IPS-NIHi7 (cell line): ENCODE measurements at regions not wholly inside any gene's neighbourhood (a gene's known extent, or its start where the extent isn't known, plus 50 kb on each side); places are given as distances from the start of the nearest gene placed in this dataset.
"Not testable (repeated sequence)": the region's sequence is repeated elsewhere in the genome, so short reads cannot be mapped to it uniquely, and the experiment has no call there.

Source experiments
- DNase-seq: peaks from one replicate; pipeline ENCODE4 v3.0.0; 2012; ENCODE audit warnings: mixed read lengths; ENCODE audit errors: extremely low spot score

DNA sequence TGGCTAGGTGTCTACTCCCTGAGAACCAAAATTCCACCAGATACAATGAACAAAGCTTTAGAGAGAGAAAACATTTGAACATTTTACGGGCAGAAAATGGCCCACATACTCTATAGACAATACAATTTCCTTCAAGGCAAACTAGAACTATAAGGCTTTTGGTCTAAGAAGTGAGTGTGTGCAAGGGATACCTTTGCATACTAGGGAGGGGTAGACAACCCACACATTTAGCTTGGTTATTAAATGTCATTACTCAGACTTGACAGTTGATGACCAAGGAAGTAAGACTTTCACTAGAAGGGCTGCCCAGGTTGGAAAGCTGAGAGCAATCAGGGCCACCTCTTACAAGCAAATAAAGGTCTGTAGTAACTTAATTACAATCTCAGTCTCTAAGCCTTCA lies 64.0 kb upstream of the PLEKHM1 start:
- DNase-seq: not testable (repeated sequence)

DNA sequence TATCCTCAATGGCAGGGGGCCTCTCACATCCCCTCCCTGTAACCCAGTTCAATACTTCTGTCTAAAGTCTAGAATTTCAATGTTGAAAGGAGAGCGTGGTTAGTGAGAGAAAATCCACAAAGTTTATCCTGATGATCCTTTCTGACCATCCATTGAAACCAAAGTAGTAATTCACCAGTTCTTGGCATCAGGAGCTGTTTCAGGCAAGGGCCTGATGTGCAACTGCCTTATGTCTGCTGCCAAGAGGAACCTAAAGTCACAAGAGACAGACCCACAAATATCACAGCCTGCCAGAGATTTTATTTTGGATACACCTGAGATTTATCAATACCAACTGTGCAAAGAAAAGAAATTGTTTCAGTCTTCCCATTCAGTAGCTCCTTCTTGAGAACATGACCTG lies 68.3 kb upstream of the PLEKHM1 start:
- not testable (repeated sequence) for DNase-seq

DNA sequence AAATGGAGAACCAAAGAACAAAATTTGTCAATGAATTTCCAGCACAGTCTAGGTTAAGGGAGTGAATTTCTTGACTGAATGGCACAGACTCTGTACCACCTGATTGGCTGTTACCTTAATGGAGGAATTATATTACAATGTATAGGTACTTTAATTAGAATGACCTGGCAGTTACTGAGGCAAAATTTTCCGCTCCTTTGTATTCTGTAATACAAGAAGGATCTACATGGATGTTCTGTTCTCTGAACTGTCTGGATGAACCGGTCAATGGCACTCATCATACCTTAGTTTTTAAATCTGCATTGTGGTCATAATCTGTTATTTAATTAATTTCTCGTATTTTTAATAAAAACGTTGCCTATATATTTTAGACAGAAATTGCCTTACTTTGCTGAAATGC lies 72.3 kb upstream of the PLEKHM1 start:
- DNase-seq: not testable (repeated sequence)

DNA sequence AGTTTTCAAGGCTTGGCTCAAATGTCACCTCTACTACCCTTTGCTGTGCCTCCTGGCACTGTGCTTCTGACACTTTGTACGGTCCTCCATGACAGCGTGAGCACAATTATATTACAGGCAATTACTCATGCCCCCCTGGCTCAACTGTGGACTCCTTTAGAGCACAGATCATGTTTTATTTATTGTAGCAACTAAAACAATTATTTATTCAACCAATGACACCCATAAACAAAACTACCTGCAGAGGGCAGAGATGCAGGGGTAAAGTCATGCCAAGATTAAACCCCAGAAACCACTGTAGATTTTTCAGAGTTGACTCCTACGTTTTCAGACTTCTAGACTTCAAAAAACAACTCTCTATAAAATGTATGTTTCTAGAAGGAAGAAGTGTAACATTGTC lies 72.8 kb upstream of the PLEKHM1 start:
- DNase-seq: not testable (repeated sequence)

DNA sequence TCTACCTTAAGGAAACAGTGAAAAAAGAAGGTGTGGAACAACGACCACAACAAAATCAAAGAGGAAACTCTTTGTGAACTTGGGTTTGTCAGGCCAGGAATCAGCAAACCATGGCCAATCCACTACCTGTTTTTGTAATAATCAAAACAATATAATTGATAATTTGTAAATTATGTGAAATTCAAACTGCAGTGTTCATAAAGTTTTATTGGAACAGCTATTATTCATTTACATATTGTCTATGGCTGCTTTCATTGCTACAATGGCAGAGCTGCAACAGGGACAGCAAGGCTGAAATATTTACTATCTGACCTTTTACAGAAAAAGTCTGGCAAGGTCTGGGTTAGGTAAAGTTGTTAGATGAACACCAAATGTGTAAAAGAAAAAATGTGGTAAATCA lies 77.8 kb upstream of the PLEKHM1 start:
- DNase-seq: not testable (repeated sequence)

DNA sequence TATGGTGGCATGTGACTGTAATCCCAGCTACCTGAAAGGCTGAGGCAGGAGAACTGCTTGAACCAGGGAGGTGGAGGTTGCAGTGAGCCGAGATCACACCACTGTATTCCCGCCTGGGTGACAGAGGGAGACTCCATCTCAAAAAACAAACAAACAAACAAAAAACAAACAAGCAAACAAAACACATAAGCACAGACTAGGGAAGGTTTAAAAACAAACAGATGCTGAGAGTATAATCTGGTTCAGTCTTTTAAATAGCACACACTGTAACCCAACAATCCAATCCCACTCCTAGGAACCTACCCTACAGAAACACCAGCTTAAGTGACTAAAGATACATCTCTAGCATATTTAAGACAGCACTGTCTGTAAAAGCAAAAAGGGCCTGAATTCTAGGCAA lies 82.8 kb upstream of the PLEKHM1 start:
- DNase-seq: peak; percentile 0

DNA sequence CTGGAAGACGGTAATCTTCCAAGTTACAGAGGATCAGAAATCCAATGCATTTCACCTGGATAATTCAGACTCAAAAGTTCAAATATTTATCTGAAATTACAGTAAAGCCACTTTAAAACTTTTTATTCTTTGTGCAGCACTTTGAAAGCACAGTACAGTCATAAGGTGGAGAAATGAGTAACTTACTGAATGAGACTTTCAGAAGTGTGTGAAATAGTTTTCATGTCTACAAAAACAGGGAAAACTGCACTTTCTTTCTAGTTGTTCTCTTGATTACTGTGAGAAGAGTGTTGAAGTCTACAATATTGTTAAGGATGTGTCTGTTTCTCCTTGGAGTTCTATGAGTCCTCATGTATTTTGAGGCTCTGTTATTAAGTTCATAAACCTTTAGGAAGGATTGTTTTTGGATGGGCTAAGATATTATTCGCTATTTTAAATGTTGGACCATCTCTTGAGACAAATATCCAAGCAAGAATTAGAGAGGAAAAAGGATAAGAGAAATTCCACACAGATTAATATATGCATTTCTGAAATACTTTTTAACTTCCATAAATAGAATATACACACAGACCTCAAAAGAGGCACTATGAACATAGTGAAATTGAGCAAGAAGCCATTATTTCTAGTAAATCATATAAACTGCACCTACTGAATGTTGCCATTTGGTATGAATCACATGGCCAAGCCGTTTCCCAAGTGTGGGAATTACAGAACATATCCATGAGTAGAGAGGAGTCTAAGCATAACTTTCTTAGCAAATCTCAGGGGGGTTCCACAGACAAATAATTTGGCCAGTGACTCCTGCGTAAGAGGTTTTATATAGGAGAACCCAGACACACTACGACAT lies 83.6 kb upstream of the PLEKHM1 start:
- no peak for DNase-seq

DNA sequence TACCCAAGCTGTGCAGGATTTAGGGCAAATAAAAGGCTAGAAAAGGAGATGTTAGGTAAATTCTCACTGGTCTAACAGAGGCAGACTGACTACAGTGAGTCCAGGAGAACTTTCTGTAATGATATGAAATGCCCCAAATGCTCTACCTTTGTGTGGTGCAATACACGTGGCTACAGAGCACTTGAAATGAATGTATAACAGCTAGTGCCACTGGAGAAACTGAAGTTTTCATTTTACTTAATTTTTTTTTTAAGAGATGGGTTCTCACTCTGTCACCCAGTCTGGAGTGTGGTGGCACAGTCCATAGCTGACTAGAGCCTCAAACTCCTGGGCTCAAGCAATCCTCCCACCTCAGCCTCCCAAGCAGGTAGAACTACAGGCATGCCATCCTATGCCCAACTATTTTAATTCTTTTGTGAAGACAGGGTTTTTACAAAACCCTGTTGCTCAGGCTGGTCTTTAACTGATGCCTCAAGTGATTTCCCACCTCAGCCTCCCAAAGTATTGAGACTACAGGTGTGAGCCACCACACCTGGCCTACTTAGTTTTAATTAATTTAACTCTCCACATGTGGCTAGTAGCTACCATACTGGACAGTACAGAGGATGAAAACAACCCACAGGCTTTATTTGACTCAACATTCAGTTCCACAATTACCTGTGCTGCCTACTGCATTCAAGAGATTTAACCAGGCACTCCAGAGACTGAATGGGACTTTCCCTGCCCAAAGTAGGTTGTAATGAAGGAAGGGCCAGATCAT lies 84.8 kb upstream of the PLEKHM1 start:
- DNase-seq: peak; percentile 0

DNA sequence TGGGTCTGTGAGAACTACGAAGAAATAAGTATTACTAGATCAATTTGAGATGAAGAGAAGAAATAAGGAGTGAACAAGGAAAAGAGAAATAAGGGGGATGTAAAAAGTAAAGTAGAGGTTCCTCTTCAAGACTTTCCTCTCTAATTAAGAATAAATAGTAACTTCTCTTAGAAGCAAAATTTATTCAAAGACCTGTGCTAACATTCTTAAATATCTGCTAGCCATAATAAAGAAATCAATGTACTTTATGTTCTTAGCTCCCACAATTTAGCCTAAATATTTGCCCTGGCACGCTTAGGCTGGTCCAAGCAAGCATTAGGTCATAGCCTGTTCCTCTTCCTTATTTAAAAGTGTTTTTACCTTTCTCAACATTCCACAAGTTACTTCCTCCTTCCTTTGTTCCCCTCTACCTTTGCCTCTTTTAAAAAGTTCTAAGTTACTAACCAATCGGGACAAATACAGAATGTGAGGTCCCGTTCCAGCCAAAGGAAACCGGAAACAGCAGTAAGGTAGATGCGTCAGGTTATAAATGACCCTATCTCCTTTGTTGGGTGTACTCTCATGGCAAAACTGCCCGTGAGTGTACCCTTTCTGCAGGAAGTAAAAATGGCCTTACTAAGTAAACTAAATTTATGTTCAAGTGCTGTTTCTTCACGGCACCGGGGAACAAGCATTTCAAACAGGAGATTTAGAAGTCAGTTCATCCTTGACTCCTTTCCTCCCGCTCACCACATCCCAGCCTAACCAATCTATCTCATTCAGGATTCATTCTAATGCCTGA lies 86.2 kb upstream of the PLEKHM1 start:
- DNase-seq: not testable (repeated sequence)

DNA sequence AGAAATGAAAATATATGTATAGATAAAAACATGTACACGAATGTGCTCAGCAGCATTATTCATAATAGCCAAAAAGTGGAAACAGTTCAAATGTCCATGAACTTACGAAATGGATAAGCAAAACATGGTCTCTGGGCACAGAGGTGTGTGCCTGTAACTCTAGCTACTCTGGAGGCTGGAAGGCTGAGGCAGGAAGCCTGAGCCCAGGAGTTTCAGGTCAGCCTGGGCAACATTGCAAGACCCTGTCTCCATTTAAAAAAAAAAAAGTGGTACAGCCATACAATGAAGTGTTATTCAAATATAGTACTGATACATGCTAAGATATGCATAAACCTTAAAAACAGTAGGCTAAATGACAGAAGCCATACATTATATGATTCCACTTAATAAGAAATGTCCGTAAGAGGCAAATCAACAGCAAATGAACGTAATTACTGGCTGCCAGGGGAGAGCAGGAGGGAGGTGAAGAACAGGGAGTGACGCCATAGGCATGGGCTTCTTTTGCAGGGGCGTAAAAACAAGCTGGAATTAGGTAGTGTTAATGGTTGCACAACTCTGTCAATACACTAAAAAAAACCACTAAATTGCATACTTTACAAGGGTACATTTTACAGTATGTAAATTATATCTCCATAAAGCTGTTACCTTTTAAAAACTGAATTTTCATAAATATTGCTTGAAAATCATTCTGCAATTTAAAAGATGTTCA lies 87.2 kb upstream of the PLEKHM1 start:
- DNase-seq: peak; percentile 1

DNA sequence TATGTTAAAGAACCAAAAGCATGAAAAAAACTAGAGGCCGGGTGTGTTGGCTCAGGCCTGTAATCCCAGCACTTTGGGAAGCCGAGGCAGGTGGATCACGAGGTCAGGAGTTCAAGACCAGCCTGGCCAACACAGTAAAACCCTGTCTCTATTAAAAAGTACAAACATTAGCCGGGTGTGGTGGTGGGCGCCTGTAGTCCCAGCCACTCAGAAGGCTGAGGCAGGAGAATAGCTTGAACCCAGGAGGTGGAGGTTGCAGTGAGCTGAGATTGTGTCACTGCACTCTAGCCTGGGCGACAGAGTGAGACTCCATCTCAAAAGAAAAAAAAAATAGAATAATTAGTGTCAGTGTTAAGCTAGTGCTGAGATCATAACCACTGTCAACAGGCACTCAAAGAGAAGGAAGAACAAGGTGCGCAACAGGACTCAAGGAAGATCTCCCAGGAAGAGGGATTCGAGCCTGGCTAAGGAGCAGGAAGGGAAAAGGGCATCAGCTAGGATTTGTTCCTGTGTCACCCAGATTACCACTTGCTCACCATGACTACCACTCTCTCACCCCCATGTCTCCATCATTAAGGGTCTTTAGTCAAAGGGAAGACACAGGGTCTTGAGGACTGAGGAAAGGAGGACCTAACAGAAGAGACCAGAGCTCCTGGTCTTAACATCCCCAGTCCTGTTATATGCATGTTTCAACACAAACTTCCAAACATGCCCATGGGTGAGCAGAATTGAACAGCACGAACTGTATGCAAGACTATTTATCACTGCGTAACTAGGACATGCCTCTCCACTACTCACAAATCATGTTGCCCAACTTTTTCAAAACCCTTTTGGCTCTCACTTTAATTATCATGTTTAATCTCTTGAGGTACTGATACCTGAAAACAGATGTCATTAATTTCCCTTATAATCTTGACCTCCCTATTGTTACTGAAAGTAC lies 88.3 kb upstream of the PLEKHM1 start:
- peak; percentile 4 for DNase-seq

DNA sequence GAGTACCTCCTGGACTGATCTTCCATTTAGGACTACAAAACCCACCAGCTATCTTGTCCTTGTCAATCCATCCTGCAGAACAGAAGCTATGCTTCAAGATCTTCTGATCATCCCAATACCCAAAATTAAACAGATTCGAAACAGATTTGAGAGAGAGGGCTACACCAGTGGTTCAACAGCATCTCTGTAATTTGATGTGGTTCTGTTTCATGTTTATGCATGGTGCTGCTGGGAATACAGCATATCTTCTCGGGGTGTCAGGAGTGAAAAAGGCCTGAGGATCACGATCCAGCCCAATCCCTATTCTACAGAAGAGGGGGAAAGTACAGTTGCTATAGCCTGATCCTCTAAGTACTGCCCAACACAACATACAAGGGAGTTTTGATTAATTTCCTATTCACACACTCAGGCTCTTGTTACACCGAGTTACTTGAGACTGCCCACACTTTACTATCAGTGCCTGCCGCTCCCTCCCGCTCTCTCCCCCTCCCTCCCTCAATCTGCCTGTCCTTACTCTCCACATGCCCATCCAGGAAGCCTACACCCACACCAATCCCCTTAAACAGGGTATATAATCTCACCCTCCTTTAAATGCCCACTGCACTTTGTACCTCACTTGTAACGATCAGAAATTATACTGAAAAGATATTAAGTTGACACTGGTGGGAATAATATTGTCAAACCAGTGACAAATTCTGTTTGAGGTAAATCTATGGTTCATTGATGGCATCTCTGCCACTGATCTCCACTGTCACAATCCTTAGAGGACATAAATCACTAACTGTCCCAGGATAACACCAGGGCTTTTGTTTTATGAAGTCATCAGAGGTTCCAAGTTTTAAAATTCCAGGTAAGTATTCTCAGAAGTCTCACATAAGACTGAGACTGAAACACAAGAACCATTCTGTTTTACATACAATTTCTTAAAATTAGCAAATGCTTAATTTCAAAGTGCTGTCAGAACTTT lies 89.3 kb upstream of the PLEKHM1 start:
- DNase-seq: peak; percentile 20

DNA sequence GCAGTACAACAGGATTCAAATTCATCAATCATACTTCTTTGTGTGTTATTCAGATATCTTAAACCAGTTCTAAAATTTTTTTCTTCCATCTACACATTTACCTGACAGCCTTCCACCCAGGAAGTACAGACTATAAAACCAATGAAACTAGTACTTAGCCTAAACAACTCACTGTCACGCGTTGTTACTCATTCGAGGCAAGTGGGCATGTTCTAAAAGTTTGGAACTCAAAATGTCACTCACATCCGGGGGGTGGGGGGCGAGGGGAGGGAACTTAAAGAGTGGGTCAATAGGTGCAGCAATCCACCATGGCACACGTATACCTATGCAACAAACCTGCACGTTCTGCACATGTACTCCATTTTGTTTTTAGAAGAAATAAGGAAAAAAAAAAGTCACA lies 90.4 kb upstream of the PLEKHM1 start:
- DNase-seq: peak; percentile 4

DNA sequence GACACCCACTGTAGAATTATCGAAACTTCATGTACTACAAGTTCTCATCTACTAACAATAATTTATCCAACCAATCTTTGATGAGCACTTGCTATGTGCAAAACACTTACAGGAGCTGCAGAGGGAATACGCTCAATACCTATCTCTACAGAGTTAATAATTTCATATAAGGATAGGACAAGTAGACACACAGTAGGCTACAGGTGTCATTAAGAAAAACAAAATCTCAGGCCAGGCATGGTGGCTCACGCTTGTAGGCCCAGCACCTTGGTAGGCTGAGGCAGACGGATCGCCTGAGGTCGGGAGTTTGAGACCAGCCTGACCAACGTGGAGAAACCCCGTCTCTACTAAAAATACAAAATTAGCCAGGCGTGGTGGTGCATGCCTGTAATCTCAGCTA lies 91.3 kb upstream of the PLEKHM1 start:
- DNase-seq: no peak

DNA sequence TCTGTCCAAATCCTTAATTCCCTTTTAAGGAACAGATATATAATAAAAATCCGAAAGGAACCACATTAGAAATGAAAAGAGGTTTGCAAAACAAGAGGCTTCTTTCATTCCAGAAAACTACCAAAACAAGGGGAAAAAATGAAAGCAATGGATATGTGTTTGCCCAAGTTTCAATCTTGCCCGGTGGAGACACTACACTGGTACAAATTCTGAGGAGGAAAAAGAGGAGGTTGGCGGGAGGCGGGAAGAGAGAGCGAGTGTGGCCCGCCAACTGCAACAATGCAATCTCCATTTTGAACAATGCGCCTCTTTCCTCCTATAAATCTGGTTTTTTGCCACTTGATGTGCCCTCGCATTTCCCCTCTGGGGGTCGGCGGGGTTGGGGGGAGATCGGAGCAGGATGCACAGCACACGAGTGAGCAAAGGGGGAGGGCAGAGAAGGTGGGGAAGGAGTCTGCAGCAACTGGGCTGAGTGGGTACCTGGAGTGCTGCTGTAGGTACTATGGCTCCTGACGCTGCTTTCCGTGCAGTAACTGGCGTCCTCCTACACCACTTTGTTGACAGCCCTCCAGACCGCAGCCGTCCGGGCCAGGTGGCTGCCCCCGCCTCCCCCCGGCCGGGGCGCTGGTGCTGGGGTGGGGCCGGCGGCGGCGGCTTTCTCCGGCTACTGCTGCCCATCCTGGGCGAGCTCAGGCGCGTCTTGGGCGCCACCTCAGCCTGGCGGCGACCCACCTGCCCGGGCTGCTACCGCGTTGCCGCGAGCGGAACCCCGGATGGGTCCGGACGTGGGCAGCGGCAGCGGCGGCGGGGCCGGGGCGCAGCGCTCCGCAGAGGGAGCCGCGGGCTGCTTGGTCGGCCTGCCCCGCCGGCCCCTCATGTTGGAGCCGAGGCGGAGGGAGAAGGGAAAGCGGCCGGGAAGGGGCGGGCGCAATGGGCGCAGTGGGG lies 93.8 kb upstream of the PLEKHM1 start:
- peak; percentile 42 for DNase-seq

DNA sequence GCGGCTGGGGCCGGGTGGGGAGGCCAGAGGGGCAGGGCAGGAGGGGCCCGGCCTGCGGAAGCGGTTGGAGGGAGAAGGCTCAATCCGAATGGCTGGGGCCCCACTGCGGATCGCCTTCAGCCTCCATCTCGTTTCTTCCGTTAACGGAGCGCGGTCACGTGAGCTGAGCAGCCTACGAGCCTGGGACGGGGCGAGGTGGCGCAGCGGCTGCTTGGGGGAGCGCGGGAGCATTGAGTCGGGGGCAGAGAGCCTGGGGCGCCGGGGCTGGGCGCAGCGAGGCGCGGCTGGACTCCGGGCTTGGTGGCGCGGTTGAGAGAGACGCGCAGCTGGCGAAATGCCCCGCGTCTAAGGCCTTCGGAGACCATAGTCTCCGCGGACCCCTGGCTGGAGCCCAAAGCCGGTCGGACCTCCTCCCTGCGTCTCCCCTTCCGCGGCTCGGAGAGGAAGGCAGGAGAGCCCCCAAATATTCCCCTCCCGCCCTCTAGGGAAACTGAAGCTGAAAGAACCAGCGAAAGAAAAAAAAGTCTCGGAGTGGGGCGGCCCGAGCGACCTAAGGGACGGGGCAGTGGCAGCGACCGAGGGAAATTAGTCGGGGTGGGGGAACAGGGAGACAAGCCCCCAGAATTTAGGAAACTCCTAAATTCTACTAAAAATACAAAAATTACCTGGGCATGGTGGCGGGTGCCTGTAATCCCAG lies 94.7 kb upstream of the PLEKHM1 start:
- peak; percentile 54 for DNase-seq
